Activated CD8-positive, alpha-beta T cell treated with anti-CD3 and anti-CD28 coated beads for 36 hours (primary cell): ENCODE measurements at regions not wholly inside any gene's neighbourhood (a gene's known extent, or its start where the extent isn't known, plus 50 kb on each side); places are given as distances from the start of the nearest gene placed in this dataset.

Experiments
- ATAC-seq: fragments of 200-7000 bp; cut with Tn5 transposase; one replicate; pipeline ENCODE4 v1.10.0; 2021; ENCODE audit warnings: mild to moderate bottlenecking, moderate library complexity
- CTCF ChIA-PET: fragments of 350-600 bp; sonication (Branson Sonifier 250); formaldehyde crosslinking; loops from one replicate; lab custom pipeline; 2021; ENCODE audit warnings: antibody characterized with exemption; lab: Charles Lee
- POLR2A ChIA-PET: fragments of 350-600 bp; sonication (Branson Sonifier 250); formaldehyde crosslinking; loops from one replicate; lab custom pipeline; 2021; ENCODE audit warnings: antibody characterized with exemption; lab: Charles Lee
- DNase-seq: peaks from one replicate; pipeline ENCODE4 v3.0.0-alpha.2; 2020
- H3K27ac Mint-ChIP-seq: one replicate; pipeline ENCODE4 v1.8.0; 2021; ENCODE audit warnings: mild to moderate bottlenecking, mixed read lengths
- H3K27me3 Mint-ChIP-seq: one replicate; pipeline ENCODE4 v1.8.0; 2021; ENCODE audit warnings: mixed read lengths
- H3K36me3 Mint-ChIP-seq: one replicate; pipeline ENCODE4 v1.8.0; 2021; ENCODE audit warnings: low read depth, mixed read lengths
- H3K4me1 Mint-ChIP-seq: one replicate; pipeline ENCODE4 v1.8.0; 2021; ENCODE audit warnings: low read depth, mixed read lengths
- H3K4me3 Mint-ChIP-seq: one replicate; pipeline ENCODE4 v1.8.0; 2021; ENCODE audit warnings: mild to moderate bottlenecking, moderate library complexity, mixed read lengths
- H3K9me3 Mint-ChIP-seq: one replicate; pipeline ENCODE4 v1.8.0; 2021; ENCODE audit warnings: mixed read lengths
- intact Hi-C: fragments of 100-400 bp; cut with micrococcal nuclease; formaldehyde crosslinking; loops from one replicate; pipeline ENCODE4 v1.10.0; 2022
- TF ChIP-seq, protein P1 (sequence below): fragments of 200-600 bp; IDR thresholded peaks from one replicate; pipeline ENCODE4 v1.8.0; 2022; ENCODE audit warnings: antibody characterized with exemption, mild to moderate bottlenecking

- ATAC-seq, result no peak
- ChIA-PET CTCF (no interaction called here), POLR2A (no interaction called here)
- intact Hi-C loops, result no loop called here
- H3K27me3 Mint-ChIP-seq, result no peaks in the 10 kb centered on the region
- no peak overlapping the region for H3K27ac Mint-ChIP-seq
- no peaks in the 10 kb centered on the region for H3K4me1 Mint-ChIP-seq
- no peaks in the 10 kb centered on the region for H3K9me3 Mint-ChIP-seq
- H3K36me3 Mint-ChIP-seq, result no peaks in the 10 kb centered on the region
- H3K4me3 Mint-ChIP-seq, result no peak overlapping the region
- no peak for DNase-seq
- TF ChIP-seq, protein P1, sequence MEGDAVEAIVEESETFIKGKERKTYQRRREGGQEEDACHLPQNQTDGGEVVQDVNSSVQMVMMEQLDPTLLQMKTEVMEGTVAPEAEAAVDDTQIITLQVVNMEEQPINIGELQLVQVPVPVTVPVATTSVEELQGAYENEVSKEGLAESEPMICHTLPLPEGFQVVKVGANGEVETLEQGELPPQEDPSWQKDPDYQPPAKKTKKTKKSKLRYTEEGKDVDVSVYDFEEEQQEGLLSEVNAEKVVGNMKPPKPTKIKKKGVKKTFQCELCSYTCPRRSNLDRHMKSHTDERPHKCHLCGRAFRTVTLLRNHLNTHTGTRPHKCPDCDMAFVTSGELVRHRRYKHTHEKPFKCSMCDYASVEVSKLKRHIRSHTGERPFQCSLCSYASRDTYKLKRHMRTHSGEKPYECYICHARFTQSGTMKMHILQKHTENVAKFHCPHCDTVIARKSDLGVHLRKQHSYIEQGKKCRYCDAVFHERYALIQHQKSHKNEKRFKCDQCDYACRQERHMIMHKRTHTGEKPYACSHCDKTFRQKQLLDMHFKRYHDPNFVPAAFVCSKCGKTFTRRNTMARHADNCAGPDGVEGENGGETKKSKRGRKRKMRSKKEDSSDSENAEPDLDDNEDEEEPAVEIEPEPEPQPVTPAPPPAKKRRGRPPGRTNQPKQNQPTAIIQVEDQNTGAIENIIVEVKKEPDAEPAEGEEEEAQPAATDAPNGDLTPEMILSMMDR, result no peak
Observed at GRCh38 chr4:111031001-111031579, 408.2 kb upstream of the PITX2 start.

DNA sequence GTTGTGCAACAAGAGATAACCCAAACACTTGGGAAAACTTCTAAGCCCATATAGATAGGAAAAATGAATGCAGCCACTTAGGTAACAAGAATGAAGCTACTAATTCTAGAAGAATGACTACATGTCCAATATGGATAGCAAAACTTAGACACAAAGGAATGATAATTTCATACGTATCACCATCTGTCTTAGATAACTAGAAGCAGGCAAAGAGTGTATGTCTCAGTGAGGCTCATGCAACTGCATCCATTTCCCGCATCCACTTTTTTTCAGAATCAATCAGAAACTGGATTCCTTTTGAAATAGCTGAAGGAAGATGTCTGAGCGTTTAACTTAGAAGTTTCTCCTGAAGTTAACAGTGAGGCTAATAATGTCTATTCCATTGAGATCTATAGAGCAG, 408.7 kb upstream of the PITX2 start:
- TF ChIP-seq, protein P1, result no peak
- CTCF ChIA-PET, result no interaction called here
- Mint-ChIP-seq H3K27ac (no peak overlapping the region), H3K9me3 (no peaks in the 10 kb centered on the region), H3K4me1 (no peaks in the 10 kb centered on the region), H3K27me3 (no peaks in the 10 kb centered on the region), H3K4me3 (no peak overlapping the region), H3K36me3 (no peaks in the 10 kb centered on the region)
- intact Hi-C loops, result no loop called here
- DNase-seq (no peak), ATAC-seq (no peak)
- POLR2A ChIA-PET, result no interaction called here

GRCh38 chr4:111037591-111038360, 414.9 kb upstream of the PITX2 start:
- CTCF ChIA-PET, result no interaction called here
- ATAC-seq (no peak), DNase-seq (no peak)
- H3K4me3 Mint-ChIP-seq, result no peak overlapping the region
- no peaks in the 10 kb centered on the region for H3K27me3 Mint-ChIP-seq
- H3K4me1 Mint-ChIP-seq, result no peaks in the 10 kb centered on the region
- H3K27ac Mint-ChIP-seq, result no peak overlapping the region
- H3K9me3 Mint-ChIP-seq, result no peaks in the 10 kb centered on the region
- TF ChIP-seq, protein P1, result no peak
- intact Hi-C loops, result no loop called here
- no peaks in the 10 kb centered on the region for H3K36me3 Mint-ChIP-seq
- POLR2A ChIA-PET, result no interaction called here

GRCh38 chr4:111040904-111041303, 418.0 kb upstream of the PITX2 start:
- H3K36me3 Mint-ChIP-seq, result no peaks in the 10 kb centered on the region
- DNase-seq (no peak), ATAC-seq (no peak)
- no peaks in the 10 kb centered on the region for H3K4me1 Mint-ChIP-seq
- no peaks in the 10 kb centered on the region for H3K27me3 Mint-ChIP-seq
- ChIA-PET POLR2A (no interaction called here), CTCF (no interaction called here)
- H3K4me3 Mint-ChIP-seq, result no peak overlapping the region
- intact Hi-C loops, result no loop called here
- no peaks in the 10 kb centered on the region for H3K9me3 Mint-ChIP-seq
- TF ChIP-seq, protein P1, result no peak
- H3K27ac Mint-ChIP-seq, result no peak overlapping the region

DNA sequence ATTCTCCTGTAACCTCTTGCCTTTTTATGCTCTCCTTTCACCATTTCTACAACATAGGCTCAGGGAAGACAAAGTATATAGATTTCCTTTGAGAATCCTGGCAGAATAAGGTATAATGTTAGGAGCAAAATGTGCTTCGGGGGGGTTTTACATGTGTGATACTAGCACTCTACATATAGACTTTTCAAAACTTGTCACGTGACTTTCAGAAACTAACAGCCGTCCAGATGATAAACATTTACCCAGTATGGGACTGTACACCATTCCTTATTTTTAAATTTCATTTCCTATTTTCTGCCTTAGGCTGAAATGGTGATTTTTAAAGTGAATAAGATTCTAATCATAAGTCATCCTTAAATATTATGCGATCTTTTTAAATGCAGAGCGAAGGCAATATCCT, 420.4 kb upstream of the PITX2 start:
- ChIA-PET CTCF (no interaction called here), POLR2A (no interaction called here)
- no peaks in the 10 kb centered on the region for H3K4me1 Mint-ChIP-seq
- H3K36me3 Mint-ChIP-seq, result no peaks in the 10 kb centered on the region
- H3K27ac Mint-ChIP-seq, result no peak overlapping the region
- TF ChIP-seq, protein P1, result no peak
- ATAC-seq (no peak), DNase-seq (no peak)
- intact Hi-C loops, result no loop called here
- no peak overlapping the region for H3K4me3 Mint-ChIP-seq
- H3K27me3 Mint-ChIP-seq, result no peaks in the 10 kb centered on the region
- H3K9me3 Mint-ChIP-seq, result peaks cover 4% of the 10 kb centered on the region
